Stimulated activated CD4-positive, alpha-beta T cell treated with anti-CD3 and anti-CD28 coated beads, Interleukin-12 subunit alpha, Interleukin-12 subunit beta, amount 100 ng/mL, for 24 hours (primary cell): ENCODE measurements at regions not wholly inside any gene's neighbourhood (a gene's known extent, or its start where the extent isn't known, plus 50 kb on each side); places are given as distances from the start of the nearest gene placed in this dataset.
"Not testable (repeated sequence)": the region's sequence is repeated elsewhere in the genome, so short reads cannot be mapped to it uniquely, and the experiment has no call there.

Experiments used
- DNase-seq, 2 experiments: peaks; one replicate each; pipeline ENCODE4 v3.0.0-alpha.2; 2020; ENCODE audit warnings: low read depth in 2 of 2

GRCh38 chr22:23437779-23438178, 142.3 kb downstream of the IGLL1 start:
- no peak for DNase-seq

DNA sequence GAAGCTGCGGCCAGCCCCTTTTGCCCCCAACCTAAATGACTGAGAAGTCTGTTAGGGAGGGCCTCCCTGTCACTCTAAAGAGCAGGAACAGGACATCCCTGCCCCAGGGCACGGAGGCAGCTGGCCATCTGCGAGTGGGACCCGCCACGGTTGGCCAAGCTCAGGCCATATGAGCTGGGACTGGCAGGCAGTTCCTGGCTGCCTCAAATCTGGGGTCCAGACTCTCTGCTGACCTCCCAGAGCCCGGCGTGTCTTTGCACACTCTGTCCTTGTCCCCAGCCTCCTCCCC, 143.0 kb downstream of the IGLL1 start:
- DNase-seq = not testable (repeated sequence)

GRCh38 chr22:23436354-23437106, 143.6 kb downstream of the IGLL1 start:
- not testable (repeated sequence) for DNase-seq

DNA sequence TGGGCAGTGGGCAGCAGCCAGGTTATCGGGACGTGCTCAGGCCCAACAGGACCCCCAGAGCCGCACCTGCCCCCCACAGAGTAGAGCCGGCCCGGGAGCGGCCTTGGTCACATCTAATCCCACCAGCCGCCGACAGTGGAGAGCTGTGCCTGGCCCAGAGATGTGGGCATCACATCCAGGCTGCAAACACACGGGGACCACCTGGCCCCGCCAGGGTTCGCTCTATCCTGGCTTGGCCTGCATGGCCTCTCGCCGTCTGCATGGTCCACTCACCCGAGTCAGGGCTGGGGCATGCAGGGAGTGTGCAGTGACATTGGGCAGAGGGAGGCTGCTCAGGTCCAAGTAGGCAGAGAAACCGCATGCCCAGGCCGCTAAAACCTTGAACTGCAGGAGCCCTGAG, 144.9 kb downstream of the IGLL1 start:
- not testable (repeated sequence) for DNase-seq

GRCh38 chr22:23434198-23434830, 145.8 kb downstream of the IGLL1 start:
- DNase-seq = not testable (repeated sequence)

- DNase-seq = peak; percentile 24 to 36
These were observed 146.7 kb downstream of the IGLL1 start for GRCh38 chr22:23433127-23434005.

DNA sequence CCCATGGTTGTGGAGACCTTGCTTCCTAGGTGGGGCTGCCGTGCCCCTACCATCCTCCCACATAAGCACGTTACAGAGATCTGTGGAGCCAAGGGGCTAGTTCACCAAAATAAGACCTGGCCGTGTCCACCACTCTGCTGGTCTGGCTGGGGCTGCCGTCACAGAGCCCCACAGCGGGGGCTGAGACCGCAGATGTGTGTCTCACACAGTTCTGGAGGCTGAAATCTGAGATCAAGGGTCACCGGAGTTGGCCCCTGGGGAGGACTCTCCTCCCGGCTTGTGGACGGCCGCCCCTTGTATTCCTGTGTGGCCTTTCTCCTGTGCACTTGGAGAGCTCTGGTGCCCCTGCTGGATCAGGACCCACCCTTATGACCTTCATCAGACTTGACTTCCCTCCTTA, 147.4 kb downstream of the IGLL1 start:
- not testable (repeated sequence) for DNase-seq

DNA sequence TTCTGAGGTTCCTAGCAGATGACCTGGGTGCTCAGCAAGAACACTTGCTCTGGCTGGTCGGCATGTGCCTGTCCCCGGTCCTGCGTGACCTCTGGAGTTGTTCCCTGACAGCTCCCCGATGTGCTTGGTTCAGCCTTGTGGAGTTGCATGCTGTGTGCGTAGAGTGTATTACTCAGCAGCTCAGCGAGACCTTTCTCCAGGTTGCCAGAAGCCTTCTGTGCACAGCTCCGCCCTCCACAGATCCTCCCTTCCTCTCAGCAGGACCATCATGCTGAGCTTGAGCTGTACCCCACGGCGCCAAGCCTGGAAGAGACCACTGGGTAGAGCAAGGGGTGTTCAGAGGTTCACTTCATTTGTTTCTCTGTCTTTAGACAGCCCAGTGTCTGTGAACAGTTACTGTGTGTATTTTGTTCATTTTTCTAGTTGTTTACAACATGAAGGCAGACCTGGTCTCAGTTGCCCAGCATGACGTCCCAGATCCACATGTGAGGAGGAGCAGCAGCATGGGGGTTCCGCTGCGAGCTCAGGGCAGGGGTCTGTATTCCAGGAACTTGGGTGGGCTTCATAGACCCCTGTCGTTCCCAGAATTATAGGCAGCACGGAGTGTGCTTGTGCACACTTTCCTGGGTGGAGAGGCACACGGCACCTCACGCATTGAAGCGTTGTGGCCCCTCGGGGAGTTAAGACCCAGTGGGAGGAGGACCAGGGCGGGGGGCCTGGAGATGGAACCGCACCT, 148.6 kb downstream of the IGLL1 start:
- no peak for DNase-seq

GRCh38 chr22:23424551-23425068, 155.5 kb downstream of the IGLL1 start:
- DNase-seq = not testable (repeated sequence)

DNA sequence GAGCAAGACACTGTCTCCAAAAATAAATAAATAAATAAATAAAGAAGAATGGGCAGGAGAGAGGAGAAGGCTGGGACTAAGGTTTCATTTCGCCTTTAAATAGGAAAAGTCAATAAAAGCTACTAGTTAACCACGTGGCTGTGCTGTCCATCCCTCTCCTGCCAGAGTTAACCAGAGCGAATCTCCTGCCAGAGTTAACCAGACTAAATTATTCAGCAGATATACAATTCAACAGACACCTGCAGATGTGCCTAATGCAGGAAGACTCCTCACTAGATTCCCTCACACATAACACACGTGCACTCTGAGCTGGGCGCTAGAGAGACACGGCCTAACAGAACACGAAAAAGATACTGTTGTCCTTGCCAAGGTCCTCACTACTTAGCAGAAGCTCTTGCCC, 156.1 kb downstream of the IGLL1 start:
- DNase-seq = no peak

GRCh38 chr22:23422281-23422680, 157.8 kb downstream of the IGLL1 start:
- not testable (repeated sequence) for DNase-seq

GRCh38 chr22:23421300-23421699, 158.8 kb downstream of the IGLL1 start:
- DNase-seq = not testable (repeated sequence)

DNA sequence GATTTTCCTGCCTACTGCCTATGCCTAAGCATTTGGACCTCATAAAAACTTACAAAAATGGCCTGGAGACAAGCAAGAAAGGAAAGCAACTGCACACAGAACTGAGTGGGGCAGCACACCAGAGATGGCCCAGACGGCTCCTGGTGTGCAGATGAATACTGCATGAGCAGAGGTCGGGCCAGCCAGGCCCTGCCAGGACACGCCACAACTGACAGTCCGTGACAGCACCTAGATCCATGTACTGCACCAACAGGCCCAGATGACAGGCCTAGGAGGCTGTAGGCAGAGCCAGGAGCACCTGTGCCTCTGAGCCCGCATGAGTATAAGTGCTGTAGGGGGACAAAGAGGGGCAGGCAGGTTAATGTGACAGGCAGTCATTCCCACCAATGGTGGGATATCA, 160.2 kb downstream of the IGLL1 start:
- DNase-seq = no peak

DNA sequence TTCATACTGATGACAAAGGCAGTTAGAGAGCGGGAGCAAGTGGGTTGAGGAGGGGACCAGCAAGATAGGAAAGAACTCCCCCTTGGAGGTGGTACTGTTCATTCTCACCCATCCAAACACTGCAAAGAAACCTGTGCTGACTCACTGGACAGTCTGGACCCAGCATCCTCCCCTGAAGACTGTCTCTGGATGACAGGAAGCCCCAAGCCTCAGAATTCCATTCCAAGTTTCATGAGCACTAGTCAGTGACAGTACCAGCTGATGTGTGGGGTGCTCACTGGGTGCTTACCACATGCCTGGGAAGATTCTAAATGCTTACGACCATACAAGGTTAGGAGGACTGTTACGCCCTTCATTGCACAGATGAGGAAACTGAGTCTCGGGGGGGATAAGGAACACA, 160.9 kb downstream of the IGLL1 start:
- DNase-seq = no peak

DNA sequence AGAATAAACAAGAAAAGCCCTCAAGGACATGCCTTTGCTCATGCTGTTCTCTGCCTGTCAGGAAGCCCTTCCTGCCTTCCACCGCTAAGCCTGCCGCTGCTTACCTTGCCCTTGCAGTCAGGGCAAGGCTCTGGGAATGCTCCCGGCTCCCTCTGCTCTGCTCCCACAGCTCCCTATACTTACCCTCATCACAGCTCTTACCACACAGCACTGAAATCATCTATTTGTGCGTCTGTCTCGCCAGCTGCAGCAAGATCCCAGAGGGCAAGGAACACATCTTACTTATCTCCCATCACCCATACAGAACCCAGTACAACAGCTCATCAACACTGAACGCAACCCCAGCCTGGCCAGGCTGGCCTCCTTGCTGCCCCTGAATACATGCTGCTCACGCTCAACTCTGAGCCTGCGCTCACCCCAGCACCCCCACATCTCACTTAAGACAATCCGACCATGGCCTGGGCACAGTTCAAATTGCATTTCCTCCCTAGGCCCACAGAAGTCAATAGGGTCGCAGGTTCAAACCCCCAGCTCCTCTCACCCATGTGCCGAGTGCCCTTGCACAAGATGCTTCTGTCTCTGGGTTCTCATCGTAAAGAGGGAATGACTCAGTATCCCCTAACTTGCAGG, 161.8 kb downstream of the IGLL1 start:
- no peak for DNase-seq

GRCh38 chr22:23417327-23417726, 162.8 kb downstream of the IGLL1 start:
- not testable (repeated sequence) for DNase-seq

GRCh38 chr22:23416169-23416690, 163.9 kb downstream of the IGLL1 start:
- DNase-seq = not testable (repeated sequence)

DNA sequence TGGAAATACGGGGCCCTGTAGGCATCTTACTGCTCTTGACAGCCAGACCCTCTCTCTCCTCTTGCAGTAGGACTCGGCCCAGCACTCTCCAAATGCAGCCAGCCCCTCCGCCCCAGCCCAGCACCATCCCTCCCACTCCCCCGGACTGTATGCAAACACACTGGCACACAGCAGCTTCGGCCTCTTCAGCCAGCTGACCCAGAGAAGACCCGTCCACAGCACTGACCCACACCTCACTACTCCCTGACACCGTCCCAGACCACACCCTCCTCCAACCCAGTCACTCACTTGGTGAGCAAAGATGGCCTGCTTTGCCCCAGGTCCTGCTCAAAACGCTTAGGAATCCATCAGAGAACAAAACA, 164.6 kb downstream of the IGLL1 start:
- DNase-seq = no peak

DNA sequence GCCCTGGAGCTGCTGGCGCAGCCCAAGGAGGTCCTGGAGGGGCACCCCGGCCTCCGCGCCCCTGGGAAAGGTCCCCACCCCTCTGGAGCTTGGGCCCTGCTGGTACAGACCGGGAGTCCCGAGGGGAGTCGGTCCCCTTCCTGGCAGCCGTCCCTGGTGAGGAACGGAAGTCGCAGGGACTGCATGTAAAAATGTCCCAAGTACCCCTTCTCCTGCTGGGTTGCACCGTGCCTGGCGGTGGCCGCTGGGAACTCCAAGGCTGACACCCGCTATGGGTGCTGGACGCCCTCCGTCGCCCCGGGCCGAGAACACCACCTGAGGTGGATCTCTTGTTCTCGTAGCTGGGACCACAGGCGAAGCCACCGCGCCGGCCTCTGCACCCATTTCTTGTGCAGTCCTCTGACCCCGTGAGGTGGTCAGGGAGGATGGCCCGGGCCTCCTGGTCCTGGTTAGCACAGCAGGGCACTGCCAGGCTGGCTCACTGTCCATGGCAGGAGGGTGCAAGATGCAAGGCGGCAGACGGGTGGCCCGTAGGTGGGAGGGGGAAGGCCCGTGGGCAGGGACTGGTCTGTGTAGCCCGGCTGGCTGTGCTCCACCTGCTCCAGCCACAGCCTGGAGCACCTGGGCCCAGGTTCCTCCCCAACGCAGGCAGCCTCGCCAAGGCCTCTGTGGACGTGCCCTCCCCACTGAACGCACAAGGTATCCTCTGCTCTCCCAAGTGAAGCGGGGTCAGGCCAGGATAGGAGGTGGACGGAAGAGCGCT, 165.2 kb downstream of the IGLL1 start:
- DNase-seq = no peak

DNA sequence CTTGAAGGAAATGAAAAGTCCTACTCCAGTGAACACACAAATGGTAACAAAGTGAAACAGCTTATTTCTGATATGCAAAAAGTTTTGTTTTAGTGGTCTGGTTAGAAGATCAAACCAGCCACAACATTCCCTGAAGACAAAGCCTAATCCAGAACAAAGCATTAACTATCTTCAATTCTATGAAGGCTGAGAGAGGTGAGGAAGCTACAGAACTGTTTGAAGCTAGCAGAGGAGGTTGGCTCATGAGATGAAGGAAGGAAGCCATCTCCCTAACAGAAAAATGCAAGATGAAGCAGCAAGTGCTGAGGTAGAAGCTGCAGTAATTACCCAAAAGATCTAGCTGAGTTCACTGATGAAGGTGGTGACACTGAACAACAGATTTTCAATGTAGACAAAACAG, 168.4 kb downstream of the IGLL1 start:
- DNase-seq = no peak
